ENCODE measurements at regions not wholly inside any gene's neighbourhood (a gene's known extent, or its start where the extent isn't known, plus 50 kb on each side); places are given as distances from the start of the nearest gene placed in this dataset.

DNA sequence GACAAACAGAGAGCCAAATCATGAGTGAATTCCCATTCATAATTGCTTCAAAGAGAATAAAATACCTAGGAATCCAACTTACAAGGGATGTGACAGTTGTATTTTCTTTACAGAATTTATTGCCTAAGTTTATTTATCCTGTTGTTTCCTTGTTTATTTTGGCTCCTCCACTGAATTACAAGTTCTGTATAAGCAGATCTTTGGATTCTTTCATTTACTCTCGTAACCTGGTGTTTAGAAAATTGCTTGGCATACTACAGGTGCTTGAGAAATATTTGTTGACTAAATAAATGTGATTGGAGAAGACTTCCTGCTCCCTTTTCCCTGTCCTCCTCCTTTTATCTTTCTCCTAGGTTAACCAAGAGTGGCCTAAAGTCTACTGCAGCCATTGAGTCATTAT, 455.6 kb downstream of the TMEM38B start:
- no peak for TF ChIP-seq NFRKB (IDR thresholded peaks at IDR 0.05)
- TF ChIP-seq SP1 (IDR thresholded peaks at IDR 0.05), result no peak
- no peak for TF ChIP-seq CTBP1 (IDR thresholded peaks at IDR 0.05; ENCODE audit: borderline replicate concordance)
- no peak for TF ChIP-seq FOXM1 (IDR thresholded peaks at IDR 0.05; ENCODE audit: borderline replicate concordance)
- TF ChIP-seq ELF4 (IDR thresholded peaks at IDR 0.05), result no peak
- no peak for TF ChIP-seq SUZ12 (IDR thresholded peaks at IDR 0.05)
- no peak for TF ChIP-seq TARDBP (IDR thresholded peaks at IDR 0.05)
- TF ChIP-seq ZNF384 (IDR thresholded peaks at IDR 0.05), result no peak
